ENCODE measurements at regions not wholly inside any gene's neighbourhood (a gene's known extent, or its start where the extent isn't known, plus 50 kb on each side); places are given as distances from the start of the nearest gene placed in this dataset.

- no peaks in the 10 kb centered on the region for H3K79me1 ChIP-seq (ENCODE audit: low read depth in 1 of 2, low read length in 2 of 2)
- no CpG with 5 or more reads among the region's 1 CpG for WGBS, 2 experiments (ENCODE audit: extremely low coverage in 2 of 2, insufficient read length in 1 of 2)
- DNase-seq (no peak), ATAC-seq (ENCODE audit: low read depth) (no peak)
- no peak overlapping the region for H2AFZ ChIP-seq (replicated peaks; ENCODE audit: low read length, poor library complexity)
- H2BK120ac ChIP-seq (ENCODE audit: low read depth, low read length) = no peak overlapping the region
- no peaks in the 10 kb centered on the region for H4K20me1 ChIP-seq (ENCODE audit: insufficient read depth, low read length)
- ChIA-PET CTCF (no interaction called here), POLR2A (ENCODE audit: unreplicated experiment) (no interaction called here)
- H3K4me1 ChIP-seq (ENCODE audit: control insufficient read depth, insufficient read depth, low read length) = no peaks in the 10 kb centered on the region
- intact Hi-C loops (cut with micrococcal nuclease) (no loop called here), in situ Hi-C loops (cut with MboI; ENCODE audit: low sequenced_read_pairs) (no loop called here), dilution Hi-C loops (cut with HindIII; ENCODE audit: low sequenced_read_pairs, unreplicated experiment) (no loop called here)
- H3K14ac ChIP-seq (replicated peaks; ENCODE audit: low read depth, low read length) = no peak overlapping the region
- H2BK20ac ChIP-seq (ENCODE audit: low read depth, low read length) = no peak overlapping the region
- no peak overlapping the region for H3K56ac ChIP-seq (ENCODE audit: extremely low read depth, insufficient read depth, low read length)
- H3K9me3 ChIP-seq (ENCODE audit: control insufficient read depth, insufficient read depth, low read length) = no peaks in the 10 kb centered on the region
- no peaks in the 10 kb centered on the region for H3K36me3 ChIP-seq (ENCODE audit: control insufficient read depth, insufficient read depth, low read length)
- no peak overlapping the region for H3K9ac ChIP-seq (ENCODE audit: low read depth, low read length)
- no peak overlapping the region for H3K4me3 ChIP-seq (ENCODE audit: insufficient read depth, low read depth, low read length)
- no peak overlapping the region for H4K5ac ChIP-seq (ENCODE audit: low read depth, low read length)
- H3K4ac ChIP-seq (ENCODE audit: low read depth, low read length) = no peak overlapping the region
- H4K91ac ChIP-seq (ENCODE audit: insufficient read depth, low read depth, low read length) = no peak overlapping the region
- no peak overlapping the region for H4K8ac ChIP-seq (ENCODE audit: low read depth in 2 of 2, low read length in 2 of 2)
- H3K23ac ChIP-seq (ENCODE audit: low read depth, low read length) = no peak overlapping the region
- no TSS peak for BruUV-seq (replicated peaks)
- no peak overlapping the region for H2AK5ac ChIP-seq (ENCODE audit: low read depth, low read length)
- H2BK5ac ChIP-seq (ENCODE audit: low read depth, low read length, poor library complexity, severe bottlenecking) = no peak overlapping the region
- H3K9me1 ChIP-seq (ENCODE audit: insufficient read depth, low read length) = no peaks in the 10 kb centered on the region
- no peak overlapping the region for H3K18ac ChIP-seq (ENCODE audit: low read depth, low read length)
- H2AK9ac ChIP-seq (replicated peaks; ENCODE audit: low read depth, low read length, poor library complexity) = no peak overlapping the region
- no peak overlapping the region for H3K27ac ChIP-seq (ENCODE audit: insufficient read depth, low read length)
- TF ChIP-seq RCOR1 (IDR thresholded peaks at IDR 0.05; ENCODE audit: insufficient replicate concordance, low read length) = no peak
- TF ChIP-seq FOS (IDR thresholded peaks at IDR 0.05; ENCODE audit: low read depth, low read length) = no peak
- no peak for TF ChIP-seq NFE2L2 (IDR thresholded peaks at IDR 0.05; ENCODE audit: low read depth, low read length)
- no peak for TF ChIP-seq CHD1 (IDR thresholded peaks at IDR 0.05; ENCODE audit: low read depth, low read length)
- TF ChIP-seq SMC3 (IDR thresholded peaks at IDR 0.05; ENCODE audit: low read depth, low read length) = no peak
- TF ChIP-seq MXI1 (IDR thresholded peaks at IDR 0.05; ENCODE audit: borderline replicate concordance, low read depth, low read length) = no peak
- TF ChIP-seq POLR2A (IDR thresholded peaks at IDR 0.05; ENCODE audit: low read depth, low read length) = no peak
- TF ChIP-seq RAD21 (IDR thresholded peaks at IDR 0.05; ENCODE audit: low read length) = no peak
- no peak for TF ChIP-seq RFX5 (IDR thresholded peaks at IDR 0.05; ENCODE audit: low read depth, low read length)
- no peak for TF ChIP-seq MAZ (IDR thresholded peaks at IDR 0.05; ENCODE audit: borderline replicate concordance, low read depth, low read length)
- no peak for TF ChIP-seq MAFK (IDR thresholded peaks at IDR 0.05; ENCODE audit: low read depth, low read length)
- no peak for TF ChIP-seq CEBPB (IDR thresholded peaks at IDR 0.05; ENCODE audit: low read depth, low read length)
- TF ChIP-seq USF2 (IDR thresholded peaks at IDR 0.05; ENCODE audit: low read depth, low read length) = no peak
- H3K4me2 ChIP-seq (ENCODE audit: low read depth, low read length) = no peak overlapping the region
- H3K27me3 ChIP-seq (ENCODE audit: control insufficient read depth, insufficient read depth, low read length) = no peaks in the 10 kb centered on the region
- no peak overlapping the region for H2BK15ac ChIP-seq (ENCODE audit: low read depth, low read length)
Observed at GRCh38 chr2:187646556-187646955, 92.3 kb upstream of the TFPI start.
